ENCODE measurements at regions not wholly inside any gene's neighbourhood (a gene's known extent, or its start where the extent isn't known, plus 50 kb on each side); places are given as distances from the start of the nearest gene placed in this dataset.
"Not testable (repeated sequence)": the region's sequence is repeated elsewhere in the genome, so short reads cannot be mapped to it uniquely, and the experiment has no call there.

GRCh38 chr3:152583963-152584362 is 251.0 kb upstream of the P2RY1 start:
- DNase-seq, result no peak

- no peak for DNase-seq
Measured at GRCh38 chr3:152586974-152587373, 248.0 kb upstream of the P2RY1 start.

- no peak for DNase-seq
Measured at GRCh38 chr3:152587861-152588260, 247.1 kb upstream of the P2RY1 start.

- DNase-seq, result no peak
Measured at GRCh38 chr3:152589644-152590043, 245.3 kb upstream of the P2RY1 start.

- no peak for DNase-seq
Measured at GRCh38 chr3:152591515-152591914, 243.4 kb upstream of the P2RY1 start.

GRCh38 chr3:152593242-152593641 is 241.7 kb upstream of the P2RY1 start:
- no peak for DNase-seq

- DNase-seq, result no peak
Measured at GRCh38 chr3:152595975-152596821, 238.7 kb upstream of the P2RY1 start.

GRCh38 chr3:152596832-152597231 is 238.1 kb upstream of the P2RY1 start:
- not testable (repeated sequence) for DNase-seq

GRCh38 chr3:152606146-152606545 is 228.8 kb upstream of the P2RY1 start:
- no peak for DNase-seq

GRCh38 chr3:152607179-152607578 is 227.8 kb upstream of the P2RY1 start:
- DNase-seq, result no peak

GRCh38 chr3:152608696-152609594 is 226.0 kb upstream of the P2RY1 start:
- DNase-seq, result no peak

- DNase-seq, result no peak
Measured at GRCh38 chr3:152609891-152610290, 225.0 kb upstream of the P2RY1 start.

GRCh38 chr3:152610622-152611021 is 224.3 kb upstream of the P2RY1 start:
- DNase-seq, result no peak

- no peak for DNase-seq
Measured at GRCh38 chr3:152611905-152612304, 223.0 kb upstream of the P2RY1 start.

GRCh38 chr3:152613851-152614250 is 221.1 kb upstream of the P2RY1 start:
- DNase-seq, result no peak

- no peak for DNase-seq
Measured at GRCh38 chr3:152615681-152616080, 219.2 kb upstream of the P2RY1 start.

GRCh38 chr3:152617609-152618008 is 217.3 kb upstream of the P2RY1 start:
- no peak for DNase-seq

GRCh38 chr3:152618529-152618928 is 216.4 kb upstream of the P2RY1 start:
- DNase-seq, result no peak

GRCh38 chr3:152619691-152620090 is 215.2 kb upstream of the P2RY1 start:
- no peak for DNase-seq

GRCh38 chr3:152620395-152620794 is 214.5 kb upstream of the P2RY1 start:
- no peak for DNase-seq

- DNase-seq, result no peak
Measured at GRCh38 chr3:152621006-152621868, 213.7 kb upstream of the P2RY1 start.

GRCh38 chr3:152621967-152622810 is 212.7 kb upstream of the P2RY1 start:
- DNase-seq, result no peak
